OCI-LY7 (cell line): ENCODE measurements at regions not wholly inside any gene's neighbourhood (a gene's known extent, or its start where the extent isn't known, plus 50 kb on each side); places are given as distances from the start of the nearest gene placed in this dataset.

ENCODE experiments used
- EZH2phosphoT487 ChIP-seq: fragments of 200-600 bp; sonication (generic); IDR thresholded peaks from 2 replicates; pipeline ENCODE4 v1.6.1; 2018; ENCODE audit warnings: low read depth, borderline replicate concordance, mild to moderate bottlenecking, mixed run types, antibody characterized with exemption, low read length, moderate library complexity, mixed read lengths
- TF ChIP-seq, protein P1 (sequence below): fragments of 200-600 bp; sonication (generic); conservative IDR thresholded peaks from 2 replicates; pipeline ENCODE4 v1.5.1; 2014; ENCODE audit warnings: mild to moderate bottlenecking, antibody characterized with exemption, low read length, moderate library complexity, mixed read lengths

DNA sequence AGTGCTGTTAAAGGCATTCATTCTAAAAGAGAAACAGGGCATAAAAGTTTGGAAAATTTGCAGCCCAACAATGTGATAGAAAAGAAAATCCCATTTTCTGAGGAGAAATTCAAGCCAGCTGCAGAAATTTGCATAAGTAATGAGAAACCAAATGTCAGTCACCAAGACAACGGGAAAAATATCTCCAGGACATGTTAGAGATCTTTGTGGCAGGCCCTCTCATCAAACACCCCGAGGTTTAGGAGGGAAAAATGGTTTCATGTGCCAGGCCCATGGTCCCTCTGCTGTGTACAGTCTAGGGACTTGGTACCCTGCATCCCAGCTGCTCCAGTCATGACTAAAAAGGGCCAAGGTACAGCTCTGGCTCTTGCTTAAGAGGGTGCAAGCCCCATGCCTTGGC lies 251.0 kb upstream of the FAR2 start:
- TF ChIP-seq, protein P1, sequence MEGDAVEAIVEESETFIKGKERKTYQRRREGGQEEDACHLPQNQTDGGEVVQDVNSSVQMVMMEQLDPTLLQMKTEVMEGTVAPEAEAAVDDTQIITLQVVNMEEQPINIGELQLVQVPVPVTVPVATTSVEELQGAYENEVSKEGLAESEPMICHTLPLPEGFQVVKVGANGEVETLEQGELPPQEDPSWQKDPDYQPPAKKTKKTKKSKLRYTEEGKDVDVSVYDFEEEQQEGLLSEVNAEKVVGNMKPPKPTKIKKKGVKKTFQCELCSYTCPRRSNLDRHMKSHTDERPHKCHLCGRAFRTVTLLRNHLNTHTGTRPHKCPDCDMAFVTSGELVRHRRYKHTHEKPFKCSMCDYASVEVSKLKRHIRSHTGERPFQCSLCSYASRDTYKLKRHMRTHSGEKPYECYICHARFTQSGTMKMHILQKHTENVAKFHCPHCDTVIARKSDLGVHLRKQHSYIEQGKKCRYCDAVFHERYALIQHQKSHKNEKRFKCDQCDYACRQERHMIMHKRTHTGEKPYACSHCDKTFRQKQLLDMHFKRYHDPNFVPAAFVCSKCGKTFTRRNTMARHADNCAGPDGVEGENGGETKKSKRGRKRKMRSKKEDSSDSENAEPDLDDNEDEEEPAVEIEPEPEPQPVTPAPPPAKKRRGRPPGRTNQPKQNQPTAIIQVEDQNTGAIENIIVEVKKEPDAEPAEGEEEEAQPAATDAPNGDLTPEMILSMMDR, result no peak
- no peak for TF ChIP-seq EZH2phosphoT487
